Lower leg skin (tissue), 4 donors: ENCODE measurements at regions not wholly inside any gene's neighbourhood (a gene's known extent, or its start where the extent isn't known, plus 50 kb on each side); places are given as distances from the start of the nearest gene placed in this dataset.

Experiments
- DNase-seq, 2 donors: peaks; one replicate each; pipeline ENCODE4 v3.0.0-alpha.2; 2019; ENCODE audit warnings: low spot score in 2 of 2
- H3K4me3 ChIP-seq: fragments of 200-600 bp; sonication (generic); 2 replicates; pipeline ENCODE4 v1.5.1; 2017; ENCODE audit warnings: mild to moderate bottlenecking, low read depth; ENCODE audit not compliant: poor library complexity, severe bottlenecking
- POLR2A ChIP-seq, 2 donors: fragments of 450-650 bp; IDR thresholded peaks; one replicate each; pipeline ENCODE4 v1.6.1; 2016 to 2017; ENCODE audit warnings: antibody characterized with exemption in 2 of 2, mild to moderate bottlenecking in 1 of 2, moderate library complexity in 1 of 2
- WGBS, 2 donors: methylation state at CpG; one replicate each; pipeline ENCODE4 v1.1.5; 2018; 5-methylcytosine and 5-hydroxymethylcytosine counted together
- intact Hi-C: fragments of 100-400 bp; cut with DNase I; formaldehyde crosslinking; loops from one replicate; pipeline ENCODE4 v1.15.0; 2023; ENCODE audit warnings: low total_unique reads
- TF ChIP-seq, protein P1 (sequence below), 3 donors: fragments of 450-650 bp; IDR thresholded peaks; one replicate each; pipeline ENCODE4 v1.5.1; 2016; ENCODE audit warnings: antibody characterized with exemption in 3 of 3, mild to moderate bottlenecking in 3 of 3, moderate library complexity in 2 of 3

DNA sequence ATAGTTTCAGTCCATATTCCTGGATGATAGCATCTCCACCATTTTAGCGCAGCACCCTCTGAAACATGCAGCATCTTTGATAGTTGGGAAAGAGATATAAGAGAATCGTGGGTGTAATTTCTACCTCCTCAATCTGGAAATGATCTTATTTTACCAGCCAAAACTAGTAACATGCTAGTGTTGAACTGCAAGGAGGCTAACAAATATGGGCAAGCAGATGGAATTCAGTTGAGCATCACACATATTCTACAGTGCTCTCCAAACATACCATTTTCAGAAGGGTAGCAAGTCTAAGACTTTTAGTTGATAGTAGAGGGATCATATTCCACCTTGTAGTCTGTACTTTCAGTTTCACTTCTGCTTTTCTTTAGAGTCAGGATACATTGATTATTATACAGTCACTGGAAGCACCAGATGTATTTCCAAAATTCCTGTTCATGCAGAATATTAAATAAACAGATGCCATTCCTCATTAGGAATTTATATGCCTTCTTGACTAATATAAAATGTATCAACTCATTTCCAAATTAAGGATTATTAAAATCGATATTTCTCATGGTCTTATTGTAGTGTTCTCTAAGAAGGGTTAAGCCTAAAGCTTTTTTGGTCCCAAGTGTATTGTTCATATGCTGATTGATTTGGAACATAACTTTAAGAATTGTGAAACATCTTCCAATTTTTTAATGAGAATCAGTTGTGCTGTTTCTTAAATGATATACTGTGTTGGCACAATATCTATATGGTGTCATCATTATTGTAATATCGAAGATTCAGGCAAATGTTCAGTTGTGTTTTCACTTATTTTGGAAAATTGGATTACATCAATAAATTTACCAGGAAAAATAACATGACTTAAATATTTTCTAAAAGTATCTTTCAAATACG is 362.0 kb downstream of the CENPW start:
- no peak overlapping the region for H3K4me3 ChIP-seq
- no peak for TF ChIP-seq POLR2A (IDR thresholded peaks at IDR 0.05)
- TF ChIP-seq, protein P1, sequence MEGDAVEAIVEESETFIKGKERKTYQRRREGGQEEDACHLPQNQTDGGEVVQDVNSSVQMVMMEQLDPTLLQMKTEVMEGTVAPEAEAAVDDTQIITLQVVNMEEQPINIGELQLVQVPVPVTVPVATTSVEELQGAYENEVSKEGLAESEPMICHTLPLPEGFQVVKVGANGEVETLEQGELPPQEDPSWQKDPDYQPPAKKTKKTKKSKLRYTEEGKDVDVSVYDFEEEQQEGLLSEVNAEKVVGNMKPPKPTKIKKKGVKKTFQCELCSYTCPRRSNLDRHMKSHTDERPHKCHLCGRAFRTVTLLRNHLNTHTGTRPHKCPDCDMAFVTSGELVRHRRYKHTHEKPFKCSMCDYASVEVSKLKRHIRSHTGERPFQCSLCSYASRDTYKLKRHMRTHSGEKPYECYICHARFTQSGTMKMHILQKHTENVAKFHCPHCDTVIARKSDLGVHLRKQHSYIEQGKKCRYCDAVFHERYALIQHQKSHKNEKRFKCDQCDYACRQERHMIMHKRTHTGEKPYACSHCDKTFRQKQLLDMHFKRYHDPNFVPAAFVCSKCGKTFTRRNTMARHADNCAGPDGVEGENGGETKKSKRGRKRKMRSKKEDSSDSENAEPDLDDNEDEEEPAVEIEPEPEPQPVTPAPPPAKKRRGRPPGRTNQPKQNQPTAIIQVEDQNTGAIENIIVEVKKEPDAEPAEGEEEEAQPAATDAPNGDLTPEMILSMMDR (IDR thresholded peaks at IDR 0.05) = no peak
- no peak for DNase-seq
- WGBS, 2 donors = 66 to 73% methylated on average over 5 of the region's 5 CpGs
- intact Hi-C loops = no loop called here

DNA sequence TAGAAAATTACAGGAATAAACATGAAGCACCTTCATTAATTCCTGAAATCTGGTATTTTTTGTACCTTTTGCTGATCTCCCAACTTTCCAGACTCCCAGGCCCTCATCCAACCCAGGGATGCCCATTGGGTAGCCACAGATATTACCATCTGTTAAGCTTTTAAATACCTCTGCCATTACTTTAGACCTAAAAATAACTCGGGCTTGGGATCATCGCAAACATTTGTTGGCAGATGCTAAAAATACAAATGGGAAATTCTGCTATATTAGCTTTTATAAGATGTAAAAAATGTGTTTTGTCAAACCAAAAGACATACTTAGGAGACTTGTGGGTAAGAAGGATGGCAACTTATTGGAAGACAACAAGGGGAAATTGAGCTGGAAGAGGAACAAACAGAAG is 376.1 kb downstream of the CENPW start:
- H3K4me3 ChIP-seq = no peak overlapping the region
- intact Hi-C loops = no loop called here
- WGBS, 2 donors = 53 to 65% methylated on average over 2 of the region's 2 CpGs
- TF ChIP-seq, protein P1 (IDR thresholded peaks at IDR 0.05) = no peak
- no peak for TF ChIP-seq POLR2A (IDR thresholded peaks at IDR 0.05)
- DNase-seq = no peak

DNA sequence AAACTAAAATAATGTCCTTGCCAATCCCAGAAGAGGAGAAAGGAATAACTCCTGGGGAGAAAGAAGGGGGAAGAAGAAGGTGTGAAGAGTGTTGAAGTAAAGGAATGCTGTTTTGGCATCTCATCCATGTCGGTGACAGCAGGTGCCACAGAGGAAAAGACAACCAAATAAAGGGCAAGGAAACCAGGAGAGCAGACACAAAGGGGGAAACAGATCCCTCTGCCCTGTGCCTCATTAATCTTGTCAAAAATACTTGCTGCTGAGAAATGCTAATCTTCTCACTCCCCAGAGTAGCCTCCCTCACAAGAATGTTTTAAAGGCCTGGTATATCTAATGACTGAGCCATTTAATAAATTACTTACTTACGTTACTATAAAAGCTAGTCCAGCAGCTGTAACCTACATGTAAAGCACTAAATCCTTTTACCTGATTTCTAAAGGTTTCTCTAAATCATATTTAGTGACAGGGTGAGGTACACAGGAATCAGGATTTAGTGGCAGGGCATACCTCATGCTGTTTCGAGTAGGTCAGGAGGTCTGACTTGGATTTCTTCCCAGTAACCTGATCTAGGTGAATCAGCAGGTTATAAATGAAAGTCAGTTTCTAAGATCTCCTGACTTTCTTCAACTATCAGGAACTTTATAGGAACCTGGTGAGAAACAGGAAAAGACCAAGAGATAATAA is 377.1 kb downstream of the CENPW start:
- WGBS, 2 donors = 54 to 55% methylated on average over 3 of the region's 3 CpGs
- DNase-seq = no peak
- no peak for TF ChIP-seq POLR2A (IDR thresholded peaks at IDR 0.05)
- TF ChIP-seq, protein P1 (IDR thresholded peaks at IDR 0.05) = no peak
- no peak overlapping the region for H3K4me3 ChIP-seq
- intact Hi-C loops = no loop called here

DNA sequence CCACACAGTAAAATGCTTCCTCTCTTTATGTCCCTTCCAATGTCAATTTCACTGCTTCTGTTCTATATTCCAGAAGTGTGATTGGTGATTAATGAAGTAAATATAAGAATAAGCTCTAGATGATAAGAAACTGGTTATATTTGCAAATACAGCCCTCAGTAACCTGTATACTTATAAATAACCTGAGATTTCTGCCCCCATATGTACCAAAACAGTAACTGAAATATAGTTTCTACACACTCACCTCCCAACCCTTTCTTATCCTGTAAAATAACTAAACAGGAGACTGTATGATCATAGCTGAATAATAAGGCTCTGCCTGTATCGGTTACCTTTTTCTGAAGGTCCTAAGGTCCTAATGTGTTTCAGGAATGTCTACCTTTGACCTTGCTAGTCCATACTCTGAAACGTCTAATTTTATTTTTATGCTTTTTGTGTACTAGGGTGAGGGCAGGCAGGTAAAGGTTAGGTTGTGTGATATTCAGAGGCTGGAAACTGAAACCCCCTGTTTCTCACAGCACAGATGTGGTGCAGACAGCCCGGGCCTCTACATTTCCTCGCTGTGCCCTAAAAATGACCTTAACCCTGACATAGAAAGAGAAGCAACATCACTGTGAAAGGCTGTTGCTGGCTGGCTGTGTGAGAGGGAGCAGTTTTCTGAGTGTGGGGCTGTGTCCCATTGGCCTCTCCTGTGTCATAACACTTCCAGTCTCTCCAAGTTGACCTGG is 378.8 kb downstream of the CENPW start:
- WGBS, 2 donors = 75 to 81% methylated on average over 4 of the region's 4 CpGs
- H3K4me3 ChIP-seq = no peak overlapping the region
- intact Hi-C loops = no loop called here
- TF ChIP-seq POLR2A (IDR thresholded peaks at IDR 0.05) = no peak
- TF ChIP-seq, protein P1 (IDR thresholded peaks at IDR 0.05) = no peak
- DNase-seq = no peak

DNA sequence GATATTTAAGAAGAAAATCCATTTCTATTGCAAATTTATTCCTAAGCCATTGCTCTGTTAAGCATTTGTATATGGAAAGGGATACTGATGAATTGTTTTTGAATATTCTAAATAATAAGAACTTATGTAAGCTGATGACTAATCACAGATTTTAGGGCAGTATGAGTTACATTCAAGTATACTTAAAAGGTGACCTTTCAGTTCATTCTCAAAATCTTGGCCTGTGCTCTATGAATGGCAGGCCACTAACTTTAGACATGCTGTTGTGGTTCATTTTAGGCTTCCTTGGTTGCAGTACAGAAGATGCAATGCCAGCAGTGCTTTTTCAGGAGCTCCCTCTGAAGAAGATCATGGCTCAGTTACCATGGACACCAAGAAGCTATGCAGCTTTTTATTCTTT is 380.4 kb downstream of the CENPW start:
- intact Hi-C loops = no loop called here

More for the DNA sequence above, 380.4 kb downstream of the CENPW start:
- DNase-seq = no peak
- TF ChIP-seq POLR2A (IDR thresholded peaks at IDR 0.05) = no peak
- TF ChIP-seq, protein P1 (IDR thresholded peaks at IDR 0.05) = no peak
- no peak overlapping the region for H3K4me3 ChIP-seq
